ENCODE measurements at regions not wholly inside any gene's neighbourhood (a gene's known extent, or its start where the extent isn't known, plus 50 kb on each side); places are given as distances from the start of the nearest gene placed in this dataset.

- TF ChIP-seq TCF7L2 (IDR thresholded peaks at IDR 0.05; ENCODE audit: low read depth, low read length) (no peak), POLR2AphosphoS5 (IDR thresholded peaks at IDR 0.05; ENCODE audit: low read depth, low read length) (no peak)
- TF ChIP-seq, protein P1, sequence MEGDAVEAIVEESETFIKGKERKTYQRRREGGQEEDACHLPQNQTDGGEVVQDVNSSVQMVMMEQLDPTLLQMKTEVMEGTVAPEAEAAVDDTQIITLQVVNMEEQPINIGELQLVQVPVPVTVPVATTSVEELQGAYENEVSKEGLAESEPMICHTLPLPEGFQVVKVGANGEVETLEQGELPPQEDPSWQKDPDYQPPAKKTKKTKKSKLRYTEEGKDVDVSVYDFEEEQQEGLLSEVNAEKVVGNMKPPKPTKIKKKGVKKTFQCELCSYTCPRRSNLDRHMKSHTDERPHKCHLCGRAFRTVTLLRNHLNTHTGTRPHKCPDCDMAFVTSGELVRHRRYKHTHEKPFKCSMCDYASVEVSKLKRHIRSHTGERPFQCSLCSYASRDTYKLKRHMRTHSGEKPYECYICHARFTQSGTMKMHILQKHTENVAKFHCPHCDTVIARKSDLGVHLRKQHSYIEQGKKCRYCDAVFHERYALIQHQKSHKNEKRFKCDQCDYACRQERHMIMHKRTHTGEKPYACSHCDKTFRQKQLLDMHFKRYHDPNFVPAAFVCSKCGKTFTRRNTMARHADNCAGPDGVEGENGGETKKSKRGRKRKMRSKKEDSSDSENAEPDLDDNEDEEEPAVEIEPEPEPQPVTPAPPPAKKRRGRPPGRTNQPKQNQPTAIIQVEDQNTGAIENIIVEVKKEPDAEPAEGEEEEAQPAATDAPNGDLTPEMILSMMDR (IDR thresholded peaks at IDR 0.05), result no peak
- TF ChIP-seq, protein P2, sequence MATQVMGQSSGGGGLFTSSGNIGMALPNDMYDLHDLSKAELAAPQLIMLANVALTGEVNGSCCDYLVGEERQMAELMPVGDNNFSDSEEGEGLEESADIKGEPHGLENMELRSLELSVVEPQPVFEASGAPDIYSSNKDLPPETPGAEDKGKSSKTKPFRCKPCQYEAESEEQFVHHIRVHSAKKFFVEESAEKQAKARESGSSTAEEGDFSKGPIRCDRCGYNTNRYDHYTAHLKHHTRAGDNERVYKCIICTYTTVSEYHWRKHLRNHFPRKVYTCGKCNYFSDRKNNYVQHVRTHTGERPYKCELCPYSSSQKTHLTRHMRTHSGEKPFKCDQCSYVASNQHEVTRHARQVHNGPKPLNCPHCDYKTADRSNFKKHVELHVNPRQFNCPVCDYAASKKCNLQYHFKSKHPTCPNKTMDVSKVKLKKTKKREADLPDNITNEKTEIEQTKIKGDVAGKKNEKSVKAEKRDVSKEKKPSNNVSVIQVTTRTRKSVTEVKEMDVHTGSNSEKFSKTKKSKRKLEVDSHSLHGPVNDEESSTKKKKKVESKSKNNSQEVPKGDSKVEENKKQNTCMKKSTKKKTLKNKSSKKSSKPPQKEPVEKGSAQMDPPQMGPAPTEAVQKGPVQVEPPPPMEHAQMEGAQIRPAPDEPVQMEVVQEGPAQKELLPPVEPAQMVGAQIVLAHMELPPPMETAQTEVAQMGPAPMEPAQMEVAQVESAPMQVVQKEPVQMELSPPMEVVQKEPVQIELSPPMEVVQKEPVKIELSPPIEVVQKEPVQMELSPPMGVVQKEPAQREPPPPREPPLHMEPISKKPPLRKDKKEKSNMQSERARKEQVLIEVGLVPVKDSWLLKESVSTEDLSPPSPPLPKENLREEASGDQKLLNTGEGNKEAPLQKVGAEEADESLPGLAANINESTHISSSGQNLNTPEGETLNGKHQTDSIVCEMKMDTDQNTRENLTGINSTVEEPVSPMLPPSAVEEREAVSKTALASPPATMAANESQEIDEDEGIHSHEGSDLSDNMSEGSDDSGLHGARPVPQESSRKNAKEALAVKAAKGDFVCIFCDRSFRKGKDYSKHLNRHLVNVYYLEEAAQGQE (IDR thresholded peaks at IDR 0.05; ENCODE audit: insufficient read depth in 1 of 2, low read depth in 2 of 2, low read length in 1 of 2), result no peak
Measured at GRCh38 chr4:19366916-19367315, 884.8 kb upstream of the SLIT2 start.

Measured in Panc1 (cell line).